Stimulated activated CD4-positive, alpha-beta T cell treated with anti-CD3 and anti-CD28 coated beads, Interleukin-15, amount 100 ng/mL, for 24 hours (primary cell): ENCODE measurements at regions not wholly inside any gene's neighbourhood (a gene's known extent, or its start where the extent isn't known, plus 50 kb on each side); places are given as distances from the start of the nearest gene placed in this dataset.
A peak's percentile ranks its signal among the peaks of the same experiment; 100 is the strongest.

Experiments
- DNase-seq: peaks from one replicate; pipeline ENCODE4 v3.0.0-alpha.2; 2020

GRCh38 chr7:123401295-123401694 lies 133.1 kb downstream of the IQUB start:
- no peak for DNase-seq

DNA sequence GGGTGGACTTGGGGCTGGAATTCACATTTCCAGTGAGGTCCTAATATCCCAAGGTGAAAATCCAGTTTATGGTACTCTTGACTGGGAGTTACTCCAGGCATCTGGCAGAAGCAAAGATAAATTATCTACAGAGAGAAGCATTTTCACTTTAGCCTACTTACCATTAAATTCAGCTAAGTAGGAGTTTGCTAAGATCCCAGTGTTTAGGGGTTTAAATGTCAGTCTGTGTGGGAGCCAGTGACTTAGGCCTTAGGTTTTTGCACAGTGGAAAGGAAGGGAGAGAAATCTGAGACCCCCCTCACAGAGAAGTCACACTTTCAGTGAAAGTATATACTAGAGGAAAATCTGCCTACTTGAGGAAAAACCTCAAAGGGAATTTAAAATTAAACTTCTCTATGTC lies 134.2 kb downstream of the IQUB start:
- DNase-seq, result no peak

DNA sequence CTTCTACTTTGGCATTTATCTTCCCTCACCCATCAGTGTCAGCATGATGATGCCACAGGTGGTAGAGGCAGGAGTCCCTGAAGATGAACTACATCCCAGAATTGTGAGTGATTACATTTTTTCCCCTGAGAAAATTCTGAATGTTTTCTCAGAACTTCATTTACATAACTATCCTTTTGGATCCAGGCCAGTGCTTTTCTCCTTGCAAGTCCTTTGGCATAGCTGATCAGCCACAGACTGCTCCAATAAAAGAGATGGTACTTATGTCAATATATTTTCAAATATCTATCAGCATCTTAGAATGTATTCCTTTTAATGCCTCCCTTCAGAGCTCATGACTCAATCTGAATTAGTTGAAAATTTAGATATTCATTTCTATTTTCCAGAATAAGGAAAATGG lies 135.5 kb downstream of the IQUB start:
- DNase-seq, result no peak

DNA sequence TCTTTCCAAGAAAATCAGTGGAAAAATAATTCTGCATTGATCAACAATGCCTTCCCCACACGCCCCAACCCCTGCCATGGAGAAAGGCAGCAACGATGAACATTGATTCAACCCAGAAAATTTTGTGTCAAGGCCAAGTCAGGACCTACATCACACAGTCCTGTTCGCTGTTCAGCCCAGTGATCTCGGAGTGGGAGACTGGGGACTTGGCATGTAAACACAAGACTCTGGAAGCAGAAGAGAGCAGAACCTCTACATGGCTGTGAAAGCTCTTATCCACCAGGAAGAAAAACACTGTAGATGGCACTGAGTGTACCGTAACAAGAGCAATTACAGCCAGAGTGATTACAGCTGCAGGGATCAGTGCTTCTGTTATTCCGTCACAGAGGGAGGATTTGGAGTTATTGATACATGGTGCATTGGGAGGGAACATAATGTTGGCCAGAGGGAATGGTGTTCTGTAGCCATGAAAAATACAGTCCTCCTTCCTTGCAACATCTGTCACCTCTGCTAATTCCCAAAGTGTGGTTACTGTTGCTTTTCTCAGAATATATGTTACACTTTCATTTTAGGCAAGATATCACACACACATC lies 136.6 kb downstream of the IQUB start:
- DNase-seq, result no peak

GRCh38 chr7:123393623-123394022 lies 140.8 kb downstream of the IQUB start:
- no peak for DNase-seq

GRCh38 chr7:123372368-123372767 lies 162.0 kb downstream of the IQUB start:
- DNase-seq, result no peak

- DNase-seq, result peak; percentile 17
These were observed 166.8 kb downstream of the IQUB start for GRCh38 chr7:123367484-123368122.

GRCh38 chr7:123367031-123367430 lies 167.3 kb upstream of the SLC13A1 start:
- DNase-seq, result no peak

- DNase-seq, result no peak
These were observed 166.9 kb upstream of the SLC13A1 start for GRCh38 chr7:123366626-123367025.

DNA sequence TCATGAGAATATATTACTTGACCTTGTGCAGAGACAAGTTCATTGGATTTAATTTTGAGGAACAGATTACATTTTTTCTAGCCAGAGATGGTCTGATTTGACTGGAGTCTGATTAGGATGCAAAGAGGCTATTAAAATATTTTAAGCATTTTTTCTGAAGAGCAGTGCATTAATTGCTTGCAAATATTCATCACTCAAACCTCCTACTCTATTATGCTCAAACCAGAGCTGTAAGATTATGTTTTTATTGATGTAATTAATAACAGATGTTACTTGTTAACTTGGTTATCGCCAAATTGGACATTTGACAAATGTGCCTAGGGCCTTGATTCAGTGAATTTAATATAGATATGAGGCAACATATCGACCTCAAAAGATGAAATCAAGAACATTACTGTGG lies 160.9 kb upstream of the SLC13A1 start:
- DNase-seq, result no peak

- no peak for DNase-seq
These were observed 155.9 kb upstream of the SLC13A1 start for GRCh38 chr7:123355576-123356190.

DNA sequence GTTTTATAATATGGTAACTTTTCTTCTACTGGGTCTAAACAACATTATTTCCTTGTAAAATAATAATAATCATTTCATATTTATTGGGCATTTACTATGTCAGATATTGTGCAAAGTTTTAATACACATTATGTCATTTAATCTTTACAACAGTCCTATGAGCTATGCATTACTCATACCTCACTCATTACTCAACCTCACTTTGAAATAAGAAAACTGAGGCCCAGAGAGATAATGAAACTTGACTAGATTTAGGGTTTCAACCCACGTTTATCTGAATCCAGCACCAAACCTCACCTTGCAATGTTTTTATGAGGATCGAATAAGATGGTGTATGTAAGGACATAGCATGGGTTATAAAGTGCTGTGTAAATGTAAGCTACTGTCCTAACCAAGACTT lies 153.2 kb upstream of the SLC13A1 start:
- DNase-seq, result no peak

DNA sequence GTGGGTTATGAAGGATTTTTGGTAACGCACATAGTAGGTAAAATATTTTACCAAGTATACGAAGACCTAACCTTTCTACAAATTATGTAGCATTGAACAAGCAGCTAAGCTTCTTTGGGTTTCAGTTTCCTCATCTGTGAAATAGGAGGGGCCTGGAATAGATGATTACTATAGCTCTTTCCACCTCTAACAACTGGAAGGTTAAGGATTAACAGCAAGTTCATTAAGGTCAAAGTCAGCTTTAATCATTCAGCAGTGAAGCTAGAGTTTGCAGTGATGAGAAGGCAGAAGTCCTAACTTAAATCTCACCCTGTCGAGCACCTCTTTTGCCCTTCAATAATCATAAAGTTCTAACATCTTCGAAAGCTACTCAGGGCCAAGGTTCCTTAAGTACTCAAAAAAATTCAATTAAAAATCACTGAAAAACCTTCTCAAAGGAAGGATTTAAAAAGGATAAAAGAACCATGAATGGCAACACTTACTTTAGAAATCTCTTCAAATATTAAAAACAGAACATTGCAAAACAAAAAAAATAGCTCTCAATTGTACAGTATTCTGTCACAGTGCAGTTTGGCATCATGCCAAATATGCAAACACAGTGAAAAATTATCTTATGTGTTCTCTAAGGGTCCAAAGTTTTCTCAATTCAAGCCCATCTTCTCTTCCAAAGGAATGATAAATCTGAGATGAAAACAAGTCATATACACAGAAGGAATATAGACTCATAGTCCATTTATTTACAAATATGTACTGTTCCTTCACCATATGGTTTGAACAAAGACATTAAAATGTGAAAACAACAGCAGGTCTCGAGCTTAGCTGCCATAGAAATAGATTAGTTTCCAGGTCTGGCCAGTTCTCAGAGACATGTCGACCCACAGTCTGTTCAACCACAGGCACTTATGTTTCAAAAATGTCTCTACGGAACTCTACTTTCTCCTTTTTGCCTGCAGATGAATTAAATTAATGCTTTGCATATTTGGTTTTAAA lies 152.0 kb upstream of the SLC13A1 start:
- DNase-seq, result no peak

GRCh38 chr7:123351027-123351426 lies 151.3 kb upstream of the SLC13A1 start:
- DNase-seq, result no peak

GRCh38 chr7:123348690-123349089 lies 148.9 kb upstream of the SLC13A1 start:
- no peak for DNase-seq

DNA sequence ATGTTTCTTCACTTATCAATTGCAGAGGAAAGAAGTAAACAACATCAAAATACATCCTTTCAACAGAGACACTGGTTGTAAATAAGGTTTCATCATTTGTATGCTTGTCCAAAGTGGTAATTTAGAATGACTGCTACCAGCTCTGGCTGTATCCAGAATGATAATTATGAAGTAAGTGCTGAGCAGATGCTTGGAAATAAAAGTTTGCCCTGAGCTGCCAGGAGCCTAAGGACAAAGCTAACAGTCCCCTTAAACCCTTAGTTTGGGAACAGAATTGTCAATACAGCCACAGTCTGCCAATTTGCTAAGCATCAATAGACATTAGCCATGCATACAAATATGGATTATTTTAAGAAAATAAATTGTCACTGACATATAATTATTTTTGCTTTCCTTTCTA lies 147.0 kb upstream of the SLC13A1 start:
- no peak for DNase-seq

DNA sequence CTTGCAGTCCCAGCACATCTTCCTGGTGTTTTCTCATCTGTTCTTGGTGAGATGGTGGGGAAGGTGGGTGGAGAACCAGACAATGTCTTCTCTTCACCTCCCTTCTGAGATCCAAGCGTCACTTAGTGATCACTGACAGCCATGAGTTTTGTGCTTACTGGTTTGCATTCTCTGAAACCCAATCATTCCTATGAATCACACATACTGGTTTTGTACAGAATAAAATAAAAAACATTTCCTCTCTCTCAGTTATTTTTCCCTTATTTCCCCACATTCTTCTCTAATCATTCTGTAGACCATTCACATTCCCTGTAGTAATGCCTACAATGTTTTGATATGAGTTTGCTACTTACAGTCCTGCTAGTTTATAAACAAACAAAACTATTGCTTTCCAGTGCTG lies 143.8 kb upstream of the SLC13A1 start:
- no peak for DNase-seq

GRCh38 chr7:123341102-123341501 lies 141.3 kb upstream of the SLC13A1 start:
- no peak for DNase-seq

DNA sequence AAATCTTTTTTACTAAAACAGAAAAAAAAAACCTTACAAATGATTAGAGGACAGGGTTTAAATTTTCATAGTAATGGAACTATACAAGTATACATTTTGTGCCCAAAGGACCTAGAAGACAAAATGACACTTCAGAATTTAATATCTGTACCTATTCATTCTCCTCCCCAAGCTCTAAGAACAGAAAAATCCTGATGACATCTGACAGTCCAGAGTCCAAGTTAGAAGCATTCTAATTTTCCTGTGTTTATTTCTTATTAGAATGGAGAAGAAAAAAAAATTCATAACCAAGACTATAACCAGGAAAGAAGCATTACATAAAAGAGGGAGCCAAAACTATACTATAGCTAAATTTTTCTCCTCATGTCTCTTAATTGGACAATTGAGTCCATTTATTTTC lies 138.9 kb upstream of the SLC13A1 start:
- DNase-seq, result no peak

DNA sequence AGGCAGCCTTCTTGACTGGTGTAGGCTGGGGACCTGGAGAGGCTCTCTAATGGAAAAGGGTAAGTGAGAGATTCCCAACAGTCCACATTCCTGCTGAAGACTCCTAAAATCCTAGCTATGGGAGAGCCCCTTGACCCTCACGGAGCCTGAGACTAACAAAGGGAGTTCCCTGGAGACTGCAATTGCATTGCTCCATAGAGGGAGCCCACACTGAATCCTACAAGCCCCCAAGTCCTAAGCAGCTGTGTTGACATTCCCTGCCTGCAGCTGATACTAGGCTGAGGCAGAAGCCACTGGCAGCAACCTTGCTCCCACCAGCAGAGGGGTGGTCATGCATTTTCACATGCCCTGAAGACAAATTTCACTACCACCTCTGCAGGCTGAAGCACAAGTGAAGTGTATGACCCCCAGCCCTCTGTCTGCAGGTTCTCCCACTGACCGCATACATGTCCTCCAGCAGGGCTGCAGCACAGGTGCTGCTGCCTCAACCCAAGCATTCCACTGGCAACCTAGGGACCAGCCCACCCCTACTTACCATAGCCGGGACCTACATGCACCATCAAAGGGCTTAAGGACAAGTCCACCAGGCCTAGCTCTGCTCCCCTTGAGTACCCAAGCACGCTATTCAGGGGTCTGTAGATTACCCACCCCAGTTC lies 130.3 kb upstream of the SLC13A1 start:
- no peak for DNase-seq

DNA sequence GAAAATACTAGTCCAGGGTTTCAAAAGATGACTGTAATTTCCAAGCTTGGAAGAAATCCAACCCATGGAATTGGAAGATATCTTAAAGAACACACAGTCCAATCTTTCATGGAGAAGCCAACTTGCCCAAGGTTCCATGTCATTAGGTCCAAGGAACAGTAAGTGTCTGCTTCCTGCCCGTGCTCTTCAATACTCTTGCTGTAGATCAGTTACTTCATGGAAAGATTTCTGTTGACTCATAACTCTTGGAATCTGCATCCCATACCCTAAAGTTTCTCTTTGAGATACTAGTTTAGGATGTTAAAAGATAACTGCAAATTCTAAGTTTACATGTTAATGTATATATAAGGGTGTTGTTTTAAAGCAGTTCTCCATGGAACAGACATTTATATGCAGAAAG lies 127.9 kb upstream of the SLC13A1 start:
- no peak for DNase-seq

GRCh38 chr7:123324283-123324682 lies 124.5 kb upstream of the SLC13A1 start:
- DNase-seq, result no peak

GRCh38 chr7:123323689-123324088 lies 123.9 kb upstream of the SLC13A1 start:
- DNase-seq, result no peak
